SK-N-SH (cell line): ENCODE measurements at regions not wholly inside any gene's neighbourhood (a gene's known extent, or its start where the extent isn't known, plus 50 kb on each side); places are given as distances from the start of the nearest gene placed in this dataset.

Source experiments
- CTCF ChIP-seq: fragments of 200-600 bp; sonication (generic); IDR thresholded peaks from 2 replicates; pipeline ENCODE4 v1.6.1; 2017; ENCODE audit warnings: antibody characterized with exemption, mild to moderate bottlenecking, moderate library complexity
- ELF1 ChIP-seq: IDR thresholded peaks from 2 replicates; pipeline ENCODE4 v1.4.0; 2012
- EP300 ChIP-seq, 2 experiments: IDR thresholded peaks; 2 replicates each; pipeline versions ENCODE4 v1.4.0 to v1.6.1; 2012; ENCODE audit warnings: borderline replicate concordance in 1 of 2, low read depth in 1 of 2, low read length in 1 of 2
- EZH2phosphoT487 ChIP-seq: fragments of 200-600 bp; sonication (generic); IDR thresholded peaks from 2 replicates; pipeline ENCODE4 v1.6.1; 2017; ENCODE audit warnings: low read depth, mixed run types, mild to moderate bottlenecking, antibody characterized with exemption, moderate library complexity, borderline replicate concordance
- GATA2 ChIP-seq: sonication (generic); formaldehyde crosslinking; IDR thresholded peaks from 2 replicates; pipeline ENCODE4 v1.5.0; 2020; ENCODE audit warnings: mild to moderate bottlenecking, missing genetic modification reagents
- NFIC ChIP-seq: IDR thresholded peaks from 2 replicates; pipeline ENCODE4 v1.4.0; 2012; ENCODE audit warnings: borderline replicate concordance
- RCOR1 ChIP-seq: fragments of 150-350 bp; IDR thresholded peaks from 2 replicates; pipeline ENCODE4 v1.6.1; 2017; ENCODE audit warnings: antibody characterized with exemption, low read length
- RFX5 ChIP-seq: IDR thresholded peaks from 2 replicates; pipeline ENCODE4 v1.6.1; 2012; ENCODE audit warnings: mild to moderate bottlenecking, improper control_type of control experiment, low read length
- ZBTB33 ChIP-seq: IDR thresholded peaks from 2 replicates; pipeline ENCODE4 v1.4.0; 2012; ENCODE audit warnings: low read depth, borderline replicate concordance

GRCh38 chr9:30482499-30482898, 1901.9 kb upstream of the ACO1 start:
- TF ChIP-seq EZH2phosphoT487 (no peak), RCOR1 (no peak), CTCF (no peak), GATA2 (CRISPR knock-in tag) (no peak), ZBTB33 (no peak), EP300 (IDR thresholded peaks at IDR 0.05; ENCODE audit: borderline replicate concordance in 1 of 2, low read depth in 1 of 2, low read length in 1 of 2) (no peak), RFX5 (no peak), ELF1 (no peak), NFIC (no peak)
